GM12878 (cell line): ENCODE measurements at regions not wholly inside any gene's neighbourhood (a gene's known extent, or its start where the extent isn't known, plus 50 kb on each side); places are given as distances from the start of the nearest gene placed in this dataset.

Source experiments
- ATAC-seq: fragments of 200-7000 bp; cut with Tn5 transposase; 3 replicates; pipeline ENCODE4 v1.9.1; 2020; ENCODE audit warnings: mild to moderate bottlenecking, moderate library complexity
- BruUV-seq: library from RNA; stranded (reverse); fragments of 400-500 nt; replicated peaks from 2 replicates; lab custom pipeline; 2021; lab: Mats Ljungman, UMichigan
- CTCF ChIA-PET: fragments of 300-600 bp; sonication (Branson Sonifier 250); formaldehyde crosslinking; extraction: SDS; loops from one replicate; lab custom pipeline; 2021; ENCODE audit warnings: inconsistent platforms; lab: Yijun Ruan, JAX
- POLR2A ChIA-PET: fragments of 350-600 bp; formaldehyde crosslinking; extraction: SDS; loops from one replicate; lab custom pipeline; 2021; ENCODE audit warnings: inconsistent platforms; lab: Charles Lee
- RAD21 ChIA-PET: fragments of 300-600 bp; sonication (Branson Sonifier 250); formaldehyde crosslinking; loops from one replicate; lab custom pipeline; 2023; ENCODE audit warnings: antibody characterized with exemption; ENCODE audit not compliant: unreplicated experiment; lab: Charles Lee
- SMC1A ChIA-PET: fragments of 300-600 bp; sonication (Branson Sonifier 250); formaldehyde crosslinking; loops from one replicate; lab custom pipeline; 2023; ENCODE audit not compliant: unreplicated experiment, uncharacterized antibody; lab: Charles Lee
- DNase-seq: peaks from one replicate; pipeline ENCODE4 v3.0.0-alpha.2; 2011; ENCODE audit warnings: low read depth, low spot score
- FAIRE-seq: peaks from 3 replicates; lab custom pipeline; 2011; peaks lifted over from hg19 to GRCh38; lab: Jason Lieb, UNC
- H2AFZ ChIP-seq: 2 replicates; pipeline ENCODE4 v1.6.0; 2011; ENCODE audit warnings: low read depth, low read length, control low read depth; ENCODE audit not compliant: control insufficient read depth
- H3K27ac ChIP-seq: 2 replicates; pipeline ENCODE4 v1.5.1; 2011; ENCODE audit warnings: control low read depth; ENCODE audit not compliant: control insufficient read depth, insufficient read depth
- H3K27me3 ChIP-seq, 2 experiments: replicated peaks in 1 of 2; 2 replicates each; pipeline versions ENCODE4 v1.6.0 to v1.6.1; 2011; ENCODE audit warnings: low read length in 1 of 2; ENCODE audit not compliant: control insufficient read depth in 2 of 2, insufficient read depth in 2 of 2
- H3K36me3 ChIP-seq, 2 experiments: 2 replicates each; pipeline ENCODE4 v1.5.1; 2011; ENCODE audit warnings: low read length in 1 of 2; ENCODE audit not compliant: control insufficient read depth in 2 of 2, insufficient read depth in 2 of 2
- H3K4me1 ChIP-seq: 2 replicates; pipeline ENCODE4 v1.6.1; 2011; ENCODE audit warnings: mild to moderate bottlenecking, low read length, moderate library complexity, mixed read lengths; ENCODE audit not compliant: control insufficient read depth, insufficient read depth
- H3K4me2 ChIP-seq: 2 replicates; pipeline ENCODE4 v1.6.0; 2011; ENCODE audit warnings: control low read depth; ENCODE audit not compliant: control insufficient read depth, insufficient read depth
- H3K4me3 ChIP-seq: fragments of 200-600 bp; sonication (generic); 2 replicates; pipeline ENCODE4 v1.5.1; 2016
- H3K79me2 ChIP-seq: 2 replicates; pipeline ENCODE4 v1.6.0; 2011; ENCODE audit warnings: low read length; ENCODE audit not compliant: control insufficient read depth, insufficient read depth
- H3K9ac ChIP-seq: 2 replicates; pipeline ENCODE4 v1.8.0; 2011; ENCODE audit warnings: low read length, control low read depth, mixed read lengths; ENCODE audit not compliant: control insufficient read depth, insufficient read depth
- H3K9me3 ChIP-seq: replicated peaks from 3 replicates; pipeline ENCODE4 v1.5.1; 2011; ENCODE audit warnings: mild to moderate bottlenecking, low read length; ENCODE audit not compliant: control insufficient read depth, insufficient read depth
- H4K20me1 ChIP-seq: 2 replicates; pipeline ENCODE4 v1.6.0; 2011; ENCODE audit not compliant: control insufficient read depth, insufficient read depth
- E2F4 ChIP-seq: IDR thresholded peaks from 2 replicates; pipeline ENCODE4 v1.6.1; 2012; ENCODE audit warnings: low read depth, low read length, improper control_type of control experiment
- HSF1 ChIP-seq: fragments of 150-350 bp; IDR thresholded peaks from 2 replicates; pipeline ENCODE4 v1.6.1; 2014; ENCODE audit warnings: mild to moderate bottlenecking, low read depth, low read length
- MLLT1 ChIP-seq: fragments of 450-650 bp; IDR thresholded peaks from 2 replicates; pipeline ENCODE4 v1.6.1; 2016; ENCODE audit warnings: mild to moderate bottlenecking
- NR2C2 ChIP-seq: IDR thresholded peaks from 2 replicates; pipeline ENCODE4 v1.6.1; 2011; ENCODE audit warnings: borderline replicate concordance, low read depth; ENCODE audit not compliant: control insufficient read depth, insufficient read length
- PAX5 ChIP-seq: IDR thresholded peaks from 2 replicates; pipeline ENCODE4 v1.6.1; 2011; ENCODE audit warnings: low read depth, low read length, borderline replicate concordance
- RCOR1 ChIP-seq: conservative IDR thresholded peaks from 2 replicates; pipeline ENCODE4 v1.6.1; 2012; ENCODE audit warnings: low read depth, low read length, improper control_type of control experiment
- RELB ChIP-seq: fragments of 450-650 bp; IDR thresholded peaks from 2 replicates; pipeline ENCODE4 v1.6.1; 2017; ENCODE audit warnings: low read depth, mild to moderate bottlenecking, moderate library complexity
- REST ChIP-seq: IDR thresholded peaks from 2 replicates; pipeline ENCODE4 v1.6.1; 2012; ENCODE audit warnings: mild to moderate bottlenecking, low read depth, low read length
- TCF7 ChIP-seq: IDR thresholded peaks from 2 replicates; pipeline ENCODE4 v1.6.1; 2014; ENCODE audit warnings: antibody characterized with exemption, borderline replicate concordance
- ZBTB4 ChIP-seq: fragments of 450-650 bp; formaldehyde crosslinking; IDR thresholded peaks from 2 replicates; pipeline ENCODE4 v1.4.0; 2022; ENCODE audit warnings: mild to moderate bottlenecking, moderate library complexity
- ZNF217 ChIP-seq: fragments of 450-650 bp; IDR thresholded peaks from 2 replicates; pipeline ENCODE4 v1.6.1; 2017; ENCODE audit warnings: antibody characterized with exemption, mild to moderate bottlenecking
- ZNF274 ChIP-seq: IDR thresholded peaks from one replicate; pipeline ENCODE4 v1.8.0; 2011; ENCODE audit not compliant: insufficient read length, insufficient read depth
- WGBS: methylation state at CpG from one replicate; pipeline ENCODE4 v1.1.6; 2016; ENCODE audit warnings: low lambda C conversion rate; ENCODE audit not compliant: insufficient replicate concordance, insufficient coverage; ENCODE audit errors: missing lambda C conversion rate; 5-methylcytosine and 5-hydroxymethylcytosine counted together
- in situ Hi-C: fragments of 300-500 bp; cut with MboI; formaldehyde crosslinking; loops from 9 replicates; pipeline ENCODE4 v1.14.3; 2018; ENCODE audit warnings: mixed read lengths
- intact Hi-C: fragments of 100-400 bp; cut with micrococcal nuclease; formaldehyde crosslinking; loops from one replicate; pipeline ENCODE4 v1.14.2; 2022; ENCODE audit not compliant: unreplicated experiment

- H3K4me3 ChIP-seq: no peak overlapping the region
- ChIA-PET SMC1A (no interaction called here), CTCF (no interaction called here), RAD21 (no interaction called here), POLR2A (no interaction called here)
- H3K27ac ChIP-seq: no peak overlapping the region
- H3K36me3 ChIP-seq: no peaks in the 10 kb centered on the region
- ATAC-seq (no peak), DNase-seq (no peak), FAIRE-seq (no peak)
- no peak overlapping the region for H3K4me2 ChIP-seq
- H4K20me1 ChIP-seq: no peaks in the 10 kb centered on the region
- H3K9ac ChIP-seq: no peak overlapping the region
- 30% methylated on average over 3 of the region's 3 CpGs for WGBS
- no peak overlapping the region for H2AFZ ChIP-seq
- no peaks in the 10 kb centered on the region for H3K79me2 ChIP-seq
- H3K4me1 ChIP-seq: no peaks in the 10 kb centered on the region; the same call in 1 of the 2 replicates
- no peaks in the 10 kb centered on the region; a peak in 2 of 4 replicates for H3K27me3 ChIP-seq
- in situ Hi-C loops (no loop called here), intact Hi-C loops (no loop called here)
- no peaks in the 10 kb centered on the region for H3K9me3 ChIP-seq
- BruUV-seq: no TSS peak
- TF ChIP-seq ZNF274: no peak
- no peak for TF ChIP-seq PAX5
- no peak for TF ChIP-seq E2F4
- TF ChIP-seq ZBTB4 (CRISPR knock-in tag): no peak
- no peak for TF ChIP-seq ZNF217
- no peak for TF ChIP-seq TCF7
- TF ChIP-seq RCOR1: no peak
- TF ChIP-seq REST: no peak
- no peak for TF ChIP-seq MLLT1
- no peak for TF ChIP-seq HSF1
- no peak for TF ChIP-seq NR2C2
- TF ChIP-seq RELB: no peak
These were observed 450.1 kb upstream of the TBL1XR1 start for GRCh38 chr3:177647341-177647740.
